DOHH2 (cell line): ENCODE measurements at regions not wholly inside any gene's neighbourhood (a gene's known extent, or its start where the extent isn't known, plus 50 kb on each side); places are given as distances from the start of the nearest gene placed in this dataset.

Source experiments
- EZH2phosphoT487 ChIP-seq: fragments of 200-600 bp; sonication (generic); IDR thresholded peaks from 2 replicates; pipeline ENCODE4 v1.6.1; 2017; ENCODE audit warnings: borderline replicate concordance, mild to moderate bottlenecking, antibody characterized with exemption, low read length, moderate library complexity, mixed read lengths
- TF ChIP-seq, protein P1 (sequence below): fragments of 200-600 bp; sonication (generic); IDR thresholded peaks from one replicate; pipeline ENCODE4 v1.5.1; 2014; ENCODE audit warnings: antibody characterized with exemption, mild to moderate bottlenecking, low read depth, low read length; ENCODE audit not compliant: poor library complexity, severe bottlenecking

DNA sequence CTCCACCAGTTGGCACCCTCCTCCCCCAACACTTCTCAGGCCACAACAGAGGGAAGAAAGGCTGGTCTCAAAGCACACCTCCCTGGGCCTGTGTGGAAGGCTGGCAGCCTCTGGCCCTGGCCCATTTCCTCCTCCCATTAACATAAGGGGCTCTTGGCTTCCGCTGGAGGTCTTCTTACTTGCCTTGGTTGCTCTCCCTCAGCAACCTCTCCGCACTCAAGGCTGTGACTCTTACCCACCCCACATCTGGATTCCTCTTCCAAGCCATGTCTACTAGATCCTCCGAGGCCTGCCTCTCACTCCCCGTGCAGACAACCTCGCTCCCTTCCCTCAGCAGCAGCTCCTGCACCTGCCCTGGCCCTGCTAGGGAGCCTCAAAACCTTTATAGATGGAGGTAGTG lies 76.7 kb upstream of the PRNP start:
- TF ChIP-seq, protein P1, sequence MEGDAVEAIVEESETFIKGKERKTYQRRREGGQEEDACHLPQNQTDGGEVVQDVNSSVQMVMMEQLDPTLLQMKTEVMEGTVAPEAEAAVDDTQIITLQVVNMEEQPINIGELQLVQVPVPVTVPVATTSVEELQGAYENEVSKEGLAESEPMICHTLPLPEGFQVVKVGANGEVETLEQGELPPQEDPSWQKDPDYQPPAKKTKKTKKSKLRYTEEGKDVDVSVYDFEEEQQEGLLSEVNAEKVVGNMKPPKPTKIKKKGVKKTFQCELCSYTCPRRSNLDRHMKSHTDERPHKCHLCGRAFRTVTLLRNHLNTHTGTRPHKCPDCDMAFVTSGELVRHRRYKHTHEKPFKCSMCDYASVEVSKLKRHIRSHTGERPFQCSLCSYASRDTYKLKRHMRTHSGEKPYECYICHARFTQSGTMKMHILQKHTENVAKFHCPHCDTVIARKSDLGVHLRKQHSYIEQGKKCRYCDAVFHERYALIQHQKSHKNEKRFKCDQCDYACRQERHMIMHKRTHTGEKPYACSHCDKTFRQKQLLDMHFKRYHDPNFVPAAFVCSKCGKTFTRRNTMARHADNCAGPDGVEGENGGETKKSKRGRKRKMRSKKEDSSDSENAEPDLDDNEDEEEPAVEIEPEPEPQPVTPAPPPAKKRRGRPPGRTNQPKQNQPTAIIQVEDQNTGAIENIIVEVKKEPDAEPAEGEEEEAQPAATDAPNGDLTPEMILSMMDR, result no peak
- TF ChIP-seq EZH2phosphoT487, result no peak
